HepG2 (cell line): ENCODE measurements at regions not wholly inside any gene's neighbourhood (a gene's known extent, or its start where the extent isn't known, plus 50 kb on each side); places are given as distances from the start of the nearest gene placed in this dataset.

Source experiments
- CBFB ChIP-seq: sonication (generic); formaldehyde crosslinking; IDR thresholded peaks from 2 replicates; pipeline ENCODE4 v1.4.0; 2020; ENCODE audit warnings: missing genetic modification reagents
- NFKBIZ ChIP-seq: IDR thresholded peaks from 2 replicates; pipeline ENCODE4 v1.6.1; 2018; ENCODE audit warnings: missing genetic modification reagents, missing compliant biosample characterization
- PRDM4 ChIP-seq: sonication (generic); formaldehyde crosslinking; IDR thresholded peaks from 2 replicates; pipeline ENCODE4 v1.9.0; 2021; ENCODE audit warnings: missing genetic modification reagents, borderline replicate concordance
- SMC3 ChIP-seq: IDR thresholded peaks from 2 replicates; pipeline ENCODE4 v1.6.1; 2011; ENCODE audit warnings: low read length, improper control_type of control experiment
- TBL1XR1 ChIP-seq: fragments of 150-350 bp; IDR thresholded peaks from 2 replicates; pipeline ENCODE4 v1.6.1; 2014; ENCODE audit warnings: borderline replicate concordance, low read length; ENCODE audit not compliant: partially characterized antibody
- TSC22D2 ChIP-seq: sonication (generic); formaldehyde crosslinking; IDR thresholded peaks from 2 replicates; pipeline ENCODE4 v1.5.1; 2020; ENCODE audit warnings: missing genetic modification reagents, mild to moderate bottlenecking, borderline replicate concordance
- ZBTB40 ChIP-seq, 2 experiments: fragments of 450-650 bp in 1 of 2; sonication (generic) in 1 of 2; formaldehyde crosslinking in 1 of 2; IDR thresholded peaks; 2 replicates each; pipeline versions ENCODE4 v1.6.1 to v1.8.0; 2016 to 2022; ENCODE audit warnings: antibody characterized with exemption in 1 of 2, mild to moderate bottlenecking in 1 of 2, missing genetic modification reagents in 1 of 2
- ZNF124 ChIP-seq: sonication (generic); formaldehyde crosslinking; IDR thresholded peaks from 2 replicates; pipeline ENCODE4 v1.4.0; 2020; ENCODE audit warnings: missing genetic modification reagents
- ZNF598 ChIP-seq: sonication (generic); formaldehyde crosslinking; IDR thresholded peaks from 2 replicates; pipeline ENCODE4 v1.5.1; 2020; ENCODE audit warnings: mild to moderate bottlenecking, missing genetic modification reagents, borderline replicate concordance
- ZSCAN30 ChIP-seq: sonication (generic); formaldehyde crosslinking; IDR thresholded peaks from 2 replicates; pipeline ENCODE4 v1.5.0; 2020; ENCODE audit warnings: mild to moderate bottlenecking, missing genetic modification reagents

GRCh38 chr11:25838918-25839625, 492.9 kb upstream of the ANO3 start (continued):
- no peak for TF ChIP-seq ZBTB40 (IDR thresholded peaks at IDR 0.05)
- no peak for TF ChIP-seq ZBTB40 (CRISPR knock-in tag; IDR thresholded peaks at IDR 0.05)
- TF ChIP-seq ZNF598 (CRISPR knock-in tag): no peak
- no peak for TF ChIP-seq NFKBIZ (CRISPR knock-in tag)
- TF ChIP-seq ZSCAN30 (CRISPR knock-in tag): no peak
- TF ChIP-seq CBFB (CRISPR knock-in tag): no peak
- TF ChIP-seq TSC22D2 (CRISPR knock-in tag): no peak
- TF ChIP-seq ZNF124 (CRISPR knock-in tag): no peak
- TF ChIP-seq PRDM4: no peak
- no peak for TF ChIP-seq SMC3
- TF ChIP-seq TBL1XR1: no peak
